ENCODE measurements at regions not wholly inside any gene's neighbourhood (a gene's known extent, or its start where the extent isn't known, plus 50 kb on each side); places are given as distances from the start of the nearest gene placed in this dataset.

DNA sequence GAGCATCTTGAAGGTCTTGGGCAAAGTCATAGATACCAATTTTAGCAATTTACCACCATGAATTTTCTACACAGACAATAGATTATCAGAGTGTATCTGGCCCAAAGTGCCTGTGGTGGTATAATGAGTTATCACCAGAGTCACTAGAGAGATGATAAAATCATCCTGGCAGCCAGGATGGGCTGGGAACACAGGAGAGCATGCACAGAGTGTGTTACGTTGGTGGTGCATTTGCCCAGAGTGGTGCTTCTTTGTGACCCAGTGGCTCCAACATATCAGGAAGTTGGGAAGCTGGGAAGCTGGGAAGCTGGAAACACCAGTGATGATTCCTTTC, 236.7 kb upstream of the PROX1 start:
- no peak for TF ChIP-seq CTCF (IDR thresholded peaks at IDR 0.05)
- H3K27me3 ChIP-seq (replicated peaks; ENCODE audit: insufficient read depth), result no peaks in the 10 kb centered on the region
- H3K27ac ChIP-seq, result no peak overlapping the region
- no peak for ATAC-seq (ENCODE audit: insufficient number of reproducible peaks, low FRiP score, low read depth)
- no peak overlapping the region for H3K4me3 ChIP-seq
- no peaks in the 10 kb centered on the region for H3K4me1 ChIP-seq (ENCODE audit: control insufficient read depth in 1 of 2, low read depth in 2 of 2)
- no peaks in the 10 kb centered on the region for H3K9me3 ChIP-seq
- no peaks in the 10 kb centered on the region for H3K36me3 ChIP-seq
- DNase-seq (ENCODE audit: low spot score), result no peak

DNA sequence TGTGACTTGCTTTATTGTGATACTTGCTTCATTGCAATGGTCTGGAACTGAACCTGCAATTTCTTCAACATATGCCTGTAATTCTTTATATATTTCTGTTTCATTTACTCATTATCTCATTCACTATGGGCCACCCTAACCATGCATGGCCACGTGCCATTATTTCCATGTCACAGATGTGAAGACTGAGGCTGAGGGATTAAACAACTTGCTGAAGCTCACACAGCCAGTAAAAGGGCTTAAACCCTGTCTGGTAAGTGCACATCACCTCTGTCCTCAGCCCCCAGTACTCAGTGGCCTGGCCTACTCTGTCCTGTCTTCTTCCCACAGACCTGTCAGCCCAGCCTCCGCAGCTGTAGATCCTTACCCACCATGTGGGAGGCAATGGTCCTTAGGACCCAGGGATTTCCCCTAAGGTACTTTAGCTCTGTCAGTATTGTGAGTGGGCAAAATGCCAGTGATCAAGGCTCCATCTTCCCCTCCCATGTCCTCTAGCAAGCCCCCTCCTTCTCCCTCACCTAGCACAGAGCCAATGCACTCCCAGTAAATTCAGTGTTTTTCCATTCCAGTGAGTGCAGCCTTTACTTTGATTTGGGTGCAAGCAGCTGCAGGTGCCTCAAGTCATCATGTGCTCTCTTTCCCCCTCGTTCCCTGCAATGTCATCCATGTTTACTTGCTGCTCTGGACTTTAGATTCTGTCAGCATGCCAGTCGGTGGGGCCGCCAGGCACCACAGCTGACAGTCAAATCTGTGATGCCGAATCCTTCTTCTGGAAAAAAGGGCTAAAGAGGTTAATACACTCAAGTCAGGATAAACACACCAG, 228.2 kb upstream of the PROX1 start:
- no peaks in the 10 kb centered on the region for H3K36me3 ChIP-seq
- H3K27me3 ChIP-seq (replicated peaks; ENCODE audit: insufficient read depth), result no peaks in the 10 kb centered on the region
- no peaks in the 10 kb centered on the region for H3K4me1 ChIP-seq (ENCODE audit: control insufficient read depth in 1 of 2, low read depth in 2 of 2)
- no peak overlapping the region for H3K4me3 ChIP-seq
- TF ChIP-seq CTCF (IDR thresholded peaks at IDR 0.05), result no peak
- no peak for ATAC-seq (ENCODE audit: insufficient number of reproducible peaks, low FRiP score, low read depth)
- H3K9me3 ChIP-seq, result no peaks in the 10 kb centered on the region
- no peak for DNase-seq (ENCODE audit: low spot score)
- no peak overlapping the region for H3K27ac ChIP-seq

GRCh38 chr1:213761845-213762407, 225.8 kb upstream of the PROX1 start:
- no peak for DNase-seq (ENCODE audit: low spot score)

GRCh38 chr1:213767683-213768082, 220.1 kb upstream of the PROX1 start:
- TF ChIP-seq CTCF (IDR thresholded peaks at IDR 0.05), result no peak

More at GRCh38 chr1:213761845-213762407, 225.8 kb upstream of the PROX1 start:
- Histone ChIP-seq H3K4me1 (ENCODE audit: control insufficient read depth in 1 of 2, low read depth in 2 of 2) (no peaks in the 10 kb centered on the region), H3K36me3 (no peaks in the 10 kb centered on the region), H3K4me3 (no peak overlapping the region), H3K27me3 (replicated peaks; ENCODE audit: insufficient read depth) (no peaks in the 10 kb centered on the region), H3K27ac (no peak overlapping the region), H3K9me3 (no peaks in the 10 kb centered on the region)
- no peak for TF ChIP-seq CTCF (IDR thresholded peaks at IDR 0.05)
- no peak for ATAC-seq (ENCODE audit: insufficient number of reproducible peaks, low FRiP score, low read depth)

DNA sequence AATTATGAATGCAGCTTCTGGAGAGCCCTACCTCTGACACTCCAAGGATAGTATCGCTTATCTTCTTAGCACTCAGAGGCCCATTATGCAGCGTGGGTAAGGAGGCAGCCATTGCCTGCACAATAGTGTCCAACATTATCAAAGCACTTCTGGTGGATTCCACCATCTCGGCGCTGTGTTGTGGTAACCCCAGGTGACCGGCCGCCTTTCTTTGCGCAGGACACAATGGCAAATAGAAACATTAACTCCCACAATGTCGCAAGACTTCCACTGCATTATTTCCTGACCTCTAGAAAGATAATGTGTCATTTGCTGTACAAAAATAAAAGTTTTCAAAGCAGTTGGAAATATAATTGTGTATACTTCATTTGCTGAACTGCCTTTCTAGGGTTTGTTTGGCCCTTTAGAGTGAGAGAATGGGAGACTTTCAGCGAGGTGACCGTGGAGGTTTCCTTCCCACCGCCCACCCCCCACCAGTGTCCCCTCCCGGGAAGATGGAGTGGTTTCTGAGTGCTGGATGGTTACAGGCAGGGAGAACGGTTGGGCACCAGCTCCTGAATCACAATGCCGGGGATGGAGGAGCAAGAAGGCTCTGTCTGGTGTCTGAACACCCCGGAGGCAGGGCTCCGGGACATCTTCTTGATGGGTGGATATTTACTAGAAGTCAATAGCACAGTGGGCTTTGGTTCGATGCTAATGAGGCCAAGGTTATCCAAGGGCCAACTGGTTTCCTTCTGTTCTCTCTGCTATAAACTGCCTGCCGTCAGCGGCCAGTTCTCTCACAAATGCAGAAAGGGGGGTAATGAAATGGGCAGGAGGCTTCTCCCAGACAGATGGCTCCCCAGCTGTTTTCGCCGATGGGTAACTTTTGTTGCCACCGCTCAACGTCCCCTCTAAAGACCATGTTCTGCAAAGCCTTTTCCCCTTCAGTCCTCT, 215.4 kb upstream of the PROX1 start:
- DNase-seq (ENCODE audit: low spot score) (no peak), ATAC-seq (ENCODE audit: insufficient number of reproducible peaks, low FRiP score, low read depth) (no peak)
- Histone ChIP-seq H3K4me1 (ENCODE audit: control insufficient read depth in 1 of 2, low read depth in 2 of 2) (no peaks in the 10 kb centered on the region), H3K27ac (no peak overlapping the region), H3K27me3 (replicated peaks; ENCODE audit: insufficient read depth) (no peaks in the 10 kb centered on the region), H3K4me3 (no peak overlapping the region), H3K9me3 (no peaks in the 10 kb centered on the region), H3K36me3 (no peaks in the 10 kb centered on the region)
- no peak for TF ChIP-seq CTCF (IDR thresholded peaks at IDR 0.05)

More at GRCh38 chr1:213767683-213768082, 220.1 kb upstream of the PROX1 start:
- Histone ChIP-seq H3K36me3 (no peaks in the 10 kb centered on the region), H3K4me3 (no peak overlapping the region), H3K4me1 (ENCODE audit: control insufficient read depth in 1 of 2, low read depth in 2 of 2) (no peaks in the 10 kb centered on the region), H3K27ac (no peak overlapping the region), H3K27me3 (replicated peaks; ENCODE audit: insufficient read depth) (no peaks in the 10 kb centered on the region), H3K9me3 (no peaks in the 10 kb centered on the region)
- ATAC-seq (ENCODE audit: insufficient number of reproducible peaks, low FRiP score, low read depth), result no peak
- no peak for DNase-seq (ENCODE audit: low spot score)

All from thoracic aorta (tissue), 2 donors.